ENCODE measurements at regions not wholly inside any gene's neighbourhood (a gene's known extent, or its start where the extent isn't known, plus 50 kb on each side); places are given as distances from the start of the nearest gene placed in this dataset.

GRCh38 chr7:49639068-49639593, 134.3 kb upstream of the VWC2 start:
- Histone ChIP-seq H3K27ac (no peak overlapping the region), H3K27me3 (no peaks in the 10 kb centered on the region), H3K36me3 (no peaks in the 10 kb centered on the region), H3K4me1 (peaks cover 0 to 24% (median 0%) of the 10 kb centered on the region in 12 donors), H3K4me3 (no peak overlapping the region), H3K9me3 (no peaks in the 10 kb centered on the region)
- DNase-seq (no peak), ATAC-seq (peak in 2 of 4 donors; percentile 38 to 46)
- intact Hi-C loops (cut with DNase I) = loop anchor here in 8 of 10 donors (5.0 to 10.0 kb wide), 6 partner anchors 133 to 544 kb away; partner anchors contain the start of gene VWC2 (in 2 of the 8)
- no peak for TF ChIP-seq POLR2A (IDR thresholded peaks at IDR 0.05)
- TF ChIP-seq CTCF (IDR thresholded peaks at IDR 0.05) = no peak
- WGBS, 4 donors = 17 to 33% (median 30%) methylated on average over 1 of the region's 1 CpG

DNA sequence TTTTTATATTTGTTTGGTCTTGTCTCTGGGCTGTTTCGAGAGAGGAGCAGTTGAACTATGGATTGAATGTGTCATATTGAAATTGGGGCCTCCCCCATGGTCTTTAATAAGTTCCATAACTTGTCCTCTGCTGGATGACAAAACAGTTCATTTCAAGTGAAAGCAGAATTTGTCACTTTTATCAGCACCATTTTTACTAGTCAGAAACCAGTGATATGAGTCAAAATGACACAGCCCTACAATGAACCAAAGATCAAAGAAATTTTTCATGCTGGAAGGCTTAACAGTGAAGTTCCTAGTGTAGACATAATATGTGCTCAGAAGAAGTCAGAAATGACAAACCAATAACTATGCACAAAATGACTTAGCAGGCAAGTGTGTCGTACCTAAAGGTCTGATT, 133.6 kb upstream of the VWC2 start:
- Histone ChIP-seq H3K4me3 (no peak overlapping the region), H3K27ac (no peak overlapping the region), H3K27me3 (no peaks in the 10 kb centered on the region), H3K36me3 (no peaks in the 10 kb centered on the region), H3K4me1 (peaks cover 0 to 24% (median 0%) of the 10 kb centered on the region in 12 donors), H3K9me3 (no peaks in the 10 kb centered on the region)
- ATAC-seq = no peak
- WGBS, 4 donors = 66 to 86% (median 72%) methylated on average over 2 of the region's 2 CpGs
- TF ChIP-seq CTCF (IDR thresholded peaks at IDR 0.05) = no peak
- no peak for TF ChIP-seq POLR2A (IDR thresholded peaks at IDR 0.05)
- intact Hi-C loops (cut with DNase I) = loop anchor here in 9 of 10 donors (5.0 to 10.0 kb wide), 7 partner anchors 67 to 545 kb away; partner anchors contain the start of gene VWC2 (in 4 of the 9)
- no peak for DNase-seq

GRCh38 chr7:49643321-49643720, 130.1 kb upstream of the VWC2 start:
- TF ChIP-seq CTCF (IDR thresholded peaks at IDR 0.05) (no peak), POLR2A (IDR thresholded peaks at IDR 0.05) (no peak)
- peaks cover 0 to 17% (median 0%) of the 10 kb centered on the region in 12 donors for H3K4me1 ChIP-seq
- no peaks in the 10 kb centered on the region for H3K9me3 ChIP-seq
- H3K27me3 ChIP-seq = no peaks in the 10 kb centered on the region
- no peak overlapping the region for H3K27ac ChIP-seq
- intact Hi-C loops (cut with DNase I) = loop anchor here in 3 of 10 donors (5.0 to 10.0 kb wide), 3 partner anchors 64 to 131 kb away; partner anchors contain the start of gene VWC2 (in 2 of the 3)
- DNase-seq (peak; percentile 32 to 68 (median 59)), ATAC-seq (peak; percentile 87 to 98 (median 94))
- no peaks in the 10 kb centered on the region for H3K36me3 ChIP-seq
- H3K4me3 ChIP-seq = no peak overlapping the region
- WGBS, 4 donors = 26 to 45% (median 34%) methylated on average over 5 of the region's 5 CpGs

DNA sequence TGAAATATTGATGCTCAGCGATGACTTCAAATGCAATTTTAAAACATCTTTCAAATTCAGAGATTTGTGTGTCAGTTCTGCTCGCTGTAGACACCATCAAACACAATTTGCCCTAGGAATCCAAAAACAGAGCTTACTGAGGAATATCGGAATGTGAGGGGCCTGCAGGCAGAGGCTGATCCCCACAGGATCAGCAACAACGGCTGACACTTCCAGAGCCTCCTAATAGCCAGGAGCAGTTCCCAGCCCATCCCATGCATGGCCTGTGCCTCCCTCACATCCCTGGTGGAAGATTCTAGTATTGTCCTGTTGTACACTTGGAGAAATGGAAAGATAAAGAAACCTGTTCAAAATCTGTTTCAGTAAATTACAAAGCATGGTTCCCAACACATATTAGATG, 129.7 kb upstream of the VWC2 start:
- Histone ChIP-seq H3K9me3 (no peaks in the 10 kb centered on the region), H3K4me3 (no peak overlapping the region), H3K27ac (no peak overlapping the region), H3K27me3 (no peaks in the 10 kb centered on the region), H3K4me1 (peaks cover 0 to 13% (median 0%) of the 10 kb centered on the region in 12 donors), H3K36me3 (no peaks in the 10 kb centered on the region)
- TF ChIP-seq CTCF (IDR thresholded peaks at IDR 0.05) = no peak
- WGBS, 4 donors = 74 to 79% (median 76%) methylated on average over 4 of the region's 4 CpGs
- DNase-seq (no peak), ATAC-seq (no peak)
- intact Hi-C loops (cut with DNase I) = loop anchor here in 3 of 10 donors (5.0 to 10.0 kb wide), 3 partner anchors 64 to 131 kb away; partner anchors contain the start of gene VWC2 (in 2 of the 3)

Measured in heart left ventricle (tissue), 16 donors.